ENCODE measurements at regions not wholly inside any gene's neighbourhood (a gene's known extent, or its start where the extent isn't known, plus 50 kb on each side); places are given as distances from the start of the nearest gene placed in this dataset.

- H3K4me1 ChIP-seq (ENCODE audit: low read length): no peaks in the 10 kb centered on the region
- H3K4me2 ChIP-seq (ENCODE audit: low read depth, low read length): no peak overlapping the region
- no peaks in the 10 kb centered on the region for H3K36me3 ChIP-seq (replicated peaks; ENCODE audit: insufficient read depth, low read length)
- no peak overlapping the region for H3K27ac ChIP-seq (ENCODE audit: low read length)
- TF ChIP-seq EZH2 (optimal IDR thresholded peaks at IDR 0.05; ENCODE audit: low read depth, low read length) (no peak), EZH2phosphoT487 (IDR thresholded peaks at IDR 0.05; ENCODE audit: low read length) (no peak)
- TF ChIP-seq, protein P1, sequence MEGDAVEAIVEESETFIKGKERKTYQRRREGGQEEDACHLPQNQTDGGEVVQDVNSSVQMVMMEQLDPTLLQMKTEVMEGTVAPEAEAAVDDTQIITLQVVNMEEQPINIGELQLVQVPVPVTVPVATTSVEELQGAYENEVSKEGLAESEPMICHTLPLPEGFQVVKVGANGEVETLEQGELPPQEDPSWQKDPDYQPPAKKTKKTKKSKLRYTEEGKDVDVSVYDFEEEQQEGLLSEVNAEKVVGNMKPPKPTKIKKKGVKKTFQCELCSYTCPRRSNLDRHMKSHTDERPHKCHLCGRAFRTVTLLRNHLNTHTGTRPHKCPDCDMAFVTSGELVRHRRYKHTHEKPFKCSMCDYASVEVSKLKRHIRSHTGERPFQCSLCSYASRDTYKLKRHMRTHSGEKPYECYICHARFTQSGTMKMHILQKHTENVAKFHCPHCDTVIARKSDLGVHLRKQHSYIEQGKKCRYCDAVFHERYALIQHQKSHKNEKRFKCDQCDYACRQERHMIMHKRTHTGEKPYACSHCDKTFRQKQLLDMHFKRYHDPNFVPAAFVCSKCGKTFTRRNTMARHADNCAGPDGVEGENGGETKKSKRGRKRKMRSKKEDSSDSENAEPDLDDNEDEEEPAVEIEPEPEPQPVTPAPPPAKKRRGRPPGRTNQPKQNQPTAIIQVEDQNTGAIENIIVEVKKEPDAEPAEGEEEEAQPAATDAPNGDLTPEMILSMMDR (IDR thresholded peaks at IDR 0.05; ENCODE audit: low read length): no peak
- no peaks in the 10 kb centered on the region for H3K79me2 ChIP-seq (ENCODE audit: low read length)
- H3F3A ChIP-seq (ENCODE audit: insufficient read depth, low read length): no peaks in the 10 kb centered on the region
- no peak for DNase-seq
- H4K20me1 ChIP-seq (ENCODE audit: insufficient read depth, low read length): no peaks in the 10 kb centered on the region
- no peak overlapping the region for H3K9ac ChIP-seq (ENCODE audit: low read length)
- no peak overlapping the region for H3K4me3 ChIP-seq (ENCODE audit: low read length)
- H2AFZ ChIP-seq (ENCODE audit: low read length): no peak overlapping the region
- H3K9me3 ChIP-seq (replicated peaks; ENCODE audit: insufficient read depth, low read length): no peaks in the 10 kb centered on the region
- no peaks in the 10 kb centered on the region for H3K9me2 ChIP-seq (replicated peaks; ENCODE audit: insufficient read depth, low read length)
- H3K27me3 ChIP-seq (replicated peaks; ENCODE audit: insufficient read depth, low read length): no peaks in the 10 kb centered on the region
These were observed 563.4 kb upstream of the POU3F3 start for GRCh38 chr2:104290566-104290891.

- Histone ChIP-seq H3K36me3 (replicated peaks; ENCODE audit: insufficient read depth, low read length) (no peaks in the 10 kb centered on the region), H3K79me2 (ENCODE audit: low read length) (no peaks in the 10 kb centered on the region), H3K9me3 (replicated peaks; ENCODE audit: insufficient read depth, low read length) (no peaks in the 10 kb centered on the region), H3K9me2 (replicated peaks; ENCODE audit: insufficient read depth, low read length) (no peaks in the 10 kb centered on the region), H3K9ac (ENCODE audit: low read length) (no peak overlapping the region), H2AFZ (ENCODE audit: low read length) (no peak overlapping the region), H3K4me3 (ENCODE audit: low read length) (no peak overlapping the region), H3K4me2 (ENCODE audit: low read depth, low read length) (no peak overlapping the region), H4K20me1 (ENCODE audit: insufficient read depth, low read length) (no peaks in the 10 kb centered on the region), H3K27ac (ENCODE audit: low read length) (no peak overlapping the region), H3F3A (ENCODE audit: insufficient read depth, low read length) (no peaks in the 10 kb centered on the region), H3K27me3 (replicated peaks; ENCODE audit: insufficient read depth, low read length) (no peaks in the 10 kb centered on the region), H3K4me1 (ENCODE audit: low read length) (no peaks in the 10 kb centered on the region)
- TF ChIP-seq, protein P1 (IDR thresholded peaks at IDR 0.05; ENCODE audit: low read length): no peak
- TF ChIP-seq EZH2phosphoT487 (IDR thresholded peaks at IDR 0.05; ENCODE audit: low read length) (no peak), EZH2 (optimal IDR thresholded peaks at IDR 0.05; ENCODE audit: low read depth, low read length) (no peak)
- DNase-seq: no peak
These were observed 541.2 kb upstream of the POU3F3 start for GRCh38 chr2:104312684-104313083.

- no peak for TF ChIP-seq EZH2phosphoT487 (IDR thresholded peaks at IDR 0.05; ENCODE audit: low read length)
- Histone ChIP-seq H3K36me3 (replicated peaks; ENCODE audit: insufficient read depth, low read length) (no peaks in the 10 kb centered on the region), H3F3A (ENCODE audit: insufficient read depth, low read length) (no peaks in the 10 kb centered on the region), H4K20me1 (ENCODE audit: insufficient read depth, low read length) (no peaks in the 10 kb centered on the region), H3K9me3 (replicated peaks; ENCODE audit: insufficient read depth, low read length) (no peaks in the 10 kb centered on the region), H3K27me3 (replicated peaks; ENCODE audit: insufficient read depth, low read length) (no peaks in the 10 kb centered on the region), H3K9ac (ENCODE audit: low read length) (no peak overlapping the region), H3K4me3 (ENCODE audit: low read length) (no peak overlapping the region), H3K4me2 (ENCODE audit: low read depth, low read length) (no peak overlapping the region), H3K9me2 (replicated peaks; ENCODE audit: insufficient read depth, low read length) (no peaks in the 10 kb centered on the region), H3K27ac (ENCODE audit: low read length) (no peak overlapping the region), H2AFZ (ENCODE audit: low read length) (no peak overlapping the region), H3K4me1 (ENCODE audit: low read length) (no peaks in the 10 kb centered on the region), H3K79me2 (ENCODE audit: low read length) (no peaks in the 10 kb centered on the region)
- DNase-seq: no peak
These were observed 535.8 kb upstream of the POU3F3 start for GRCh38 chr2:104318001-104318665.

DNA sequence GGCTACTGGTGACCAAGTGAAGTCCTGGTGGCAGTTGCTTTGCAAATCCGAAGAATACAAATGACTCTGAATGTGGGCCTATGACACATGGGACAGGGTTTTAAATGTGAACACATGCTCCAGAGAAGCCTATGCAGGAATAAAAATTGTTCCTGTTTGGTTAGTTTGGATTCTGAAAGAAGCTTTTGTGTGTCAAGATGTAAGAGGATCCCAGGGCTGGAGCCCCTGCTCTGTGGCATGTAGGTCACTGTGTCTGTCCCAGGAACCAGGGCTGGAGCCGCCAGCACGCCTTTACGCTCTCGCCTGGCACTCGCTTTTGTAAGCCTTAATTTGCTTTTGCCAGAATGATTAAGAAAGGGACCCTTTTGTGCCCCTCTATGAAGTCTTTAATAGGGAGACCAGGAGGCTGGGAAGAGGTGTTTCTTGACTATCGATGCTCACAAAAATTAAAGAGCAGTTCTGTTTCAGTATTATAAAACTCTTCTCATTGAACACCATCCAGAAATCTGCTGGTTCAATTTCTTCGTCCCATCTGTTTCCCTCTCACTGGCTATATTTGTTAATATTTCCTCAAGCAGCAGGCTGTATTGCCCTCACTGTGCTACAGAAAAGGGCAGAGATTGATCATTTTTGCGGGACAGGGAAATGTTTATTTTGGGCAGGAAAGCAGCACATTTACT is 532.7 kb upstream of the POU3F3 start:
- H3K27ac ChIP-seq (ENCODE audit: low read length): no peak overlapping the region
- no peaks in the 10 kb centered on the region for H3K9me3 ChIP-seq (replicated peaks; ENCODE audit: insufficient read depth, low read length)
- no peak overlapping the region for H3K9ac ChIP-seq (ENCODE audit: low read length)
- no peak overlapping the region for H3K4me2 ChIP-seq (ENCODE audit: low read depth, low read length)
- TF ChIP-seq, protein P1 (IDR thresholded peaks at IDR 0.05; ENCODE audit: low read length): no peak
- H3K27me3 ChIP-seq (replicated peaks; ENCODE audit: insufficient read depth, low read length): no peaks in the 10 kb centered on the region
- H3F3A ChIP-seq (ENCODE audit: insufficient read depth, low read length): no peaks in the 10 kb centered on the region
- no peak overlapping the region for H2AFZ ChIP-seq (ENCODE audit: low read length)
- H3K79me2 ChIP-seq (ENCODE audit: low read length): no peaks in the 10 kb centered on the region
- H3K4me1 ChIP-seq (ENCODE audit: low read length): no peaks in the 10 kb centered on the region
- no peak overlapping the region for H3K4me3 ChIP-seq (ENCODE audit: low read length)
- no peaks in the 10 kb centered on the region for H3K36me3 ChIP-seq (replicated peaks; ENCODE audit: insufficient read depth, low read length)
- DNase-seq: no peak
- H3K9me2 ChIP-seq (replicated peaks; ENCODE audit: insufficient read depth, low read length): no peaks in the 10 kb centered on the region
- H4K20me1 ChIP-seq (ENCODE audit: insufficient read depth, low read length): no peaks in the 10 kb centered on the region

All from MM.1S (cell line).